Fibroblast of lung (primary cell): ENCODE measurements at regions not wholly inside any gene's neighbourhood (a gene's known extent, or its start where the extent isn't known, plus 50 kb on each side); places are given as distances from the start of the nearest gene placed in this dataset.

ENCODE experiments used
- EZH2 ChIP-seq: IDR thresholded peaks from 2 replicates; pipeline ENCODE4 v1.5.1; 2012; ENCODE audit warnings: low read length, control low read depth, mild to moderate bottlenecking; ENCODE audit errors: missing control alignments
- TF ChIP-seq, protein P1 (sequence below), 2 donors: IDR thresholded peaks in 1 of 2; conservative IDR thresholded peaks in 1 of 2; 1 replicate in 1 of 2; 2 replicates in 1 of 2; pipeline ENCODE4 v1.5.1; 2011 to 2012; ENCODE audit warnings: low read length in 2 of 2, control low read depth in 1 of 2, inconsistent platforms in 1 of 2, low read depth in 1 of 2, mild to moderate bottlenecking in 1 of 2

DNA sequence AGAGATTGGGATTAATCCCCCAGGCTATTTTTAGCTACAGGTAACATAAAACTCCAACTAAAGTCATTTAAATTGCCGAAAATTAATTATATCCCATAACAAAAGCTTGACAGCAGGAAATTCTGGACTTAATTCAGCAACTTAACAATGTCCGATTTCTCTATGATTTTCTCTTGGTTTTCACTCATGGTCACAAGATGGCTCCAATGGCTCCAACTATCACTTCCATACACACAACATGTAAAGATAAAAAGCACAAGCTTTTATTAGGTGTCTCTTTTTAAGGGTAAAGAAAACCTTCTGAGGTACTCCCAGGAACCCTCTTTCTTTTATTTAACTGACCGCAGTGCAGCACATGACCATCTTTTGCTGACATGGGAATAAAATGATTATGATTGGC, 363.5 kb upstream of the PTBP2 start:
- TF ChIP-seq, protein P1, sequence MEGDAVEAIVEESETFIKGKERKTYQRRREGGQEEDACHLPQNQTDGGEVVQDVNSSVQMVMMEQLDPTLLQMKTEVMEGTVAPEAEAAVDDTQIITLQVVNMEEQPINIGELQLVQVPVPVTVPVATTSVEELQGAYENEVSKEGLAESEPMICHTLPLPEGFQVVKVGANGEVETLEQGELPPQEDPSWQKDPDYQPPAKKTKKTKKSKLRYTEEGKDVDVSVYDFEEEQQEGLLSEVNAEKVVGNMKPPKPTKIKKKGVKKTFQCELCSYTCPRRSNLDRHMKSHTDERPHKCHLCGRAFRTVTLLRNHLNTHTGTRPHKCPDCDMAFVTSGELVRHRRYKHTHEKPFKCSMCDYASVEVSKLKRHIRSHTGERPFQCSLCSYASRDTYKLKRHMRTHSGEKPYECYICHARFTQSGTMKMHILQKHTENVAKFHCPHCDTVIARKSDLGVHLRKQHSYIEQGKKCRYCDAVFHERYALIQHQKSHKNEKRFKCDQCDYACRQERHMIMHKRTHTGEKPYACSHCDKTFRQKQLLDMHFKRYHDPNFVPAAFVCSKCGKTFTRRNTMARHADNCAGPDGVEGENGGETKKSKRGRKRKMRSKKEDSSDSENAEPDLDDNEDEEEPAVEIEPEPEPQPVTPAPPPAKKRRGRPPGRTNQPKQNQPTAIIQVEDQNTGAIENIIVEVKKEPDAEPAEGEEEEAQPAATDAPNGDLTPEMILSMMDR (conservative IDR thresholded peaks at IDR 0.05 in 1 of 2, IDR thresholded peaks at IDR 0.05 in 1 of 2; ENCODE audit: low read depth in 1 of 2, low read length in 2 of 2), result no peak
- no peak for TF ChIP-seq EZH2
